ENCODE measurements at regions not wholly inside any gene's neighbourhood (a gene's known extent, or its start where the extent isn't known, plus 50 kb on each side); places are given as distances from the start of the nearest gene placed in this dataset.

DNA sequence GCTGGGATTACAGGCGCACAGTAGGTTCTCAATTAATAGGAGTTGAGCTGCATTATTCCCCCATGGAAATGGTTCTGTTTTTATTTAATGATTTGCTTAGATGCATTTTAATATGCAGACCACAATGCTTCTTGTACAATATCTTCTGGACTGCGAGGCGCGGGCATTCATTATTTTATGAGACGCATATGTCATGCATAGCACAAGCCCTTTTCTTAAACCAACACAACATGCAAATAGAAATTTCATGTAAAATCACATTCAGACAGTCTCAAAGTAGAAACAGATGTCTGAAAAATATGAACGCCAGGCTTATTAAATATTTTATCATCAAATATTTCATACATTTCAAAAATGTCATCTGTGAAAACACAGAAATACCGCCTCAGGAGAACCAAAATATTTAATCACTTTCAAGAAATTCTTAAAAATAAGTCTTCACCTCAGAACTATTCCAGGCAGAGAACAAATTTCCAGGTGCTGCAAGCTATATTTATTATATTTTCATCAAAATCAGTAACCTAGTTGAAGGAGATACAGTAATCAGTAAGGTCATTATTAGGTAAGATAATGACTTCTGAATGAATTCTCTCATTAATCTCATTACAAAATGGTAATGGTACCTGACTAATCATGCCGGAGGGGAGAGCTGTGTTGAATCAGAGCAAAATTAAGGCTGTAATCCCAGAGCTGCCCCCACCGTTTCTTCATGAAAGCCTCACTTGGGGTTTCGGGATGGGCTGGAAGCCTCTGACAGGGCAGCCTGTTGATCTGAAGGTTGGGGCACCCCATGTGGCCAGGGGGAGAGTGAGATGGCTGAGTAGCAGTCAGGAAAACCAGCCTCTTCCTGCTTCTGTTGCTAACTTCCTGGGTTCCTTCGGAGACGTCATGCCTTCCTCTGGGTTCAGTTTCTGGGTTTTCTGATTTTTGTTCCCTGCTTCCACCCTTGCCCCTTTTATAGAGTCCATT, 133.9 kb upstream of the ZNF618 start:
- no peaks in the 10 kb centered on the region for H3F3A ChIP-seq (ENCODE audit: insufficient read depth, low read length, poor library complexity, severe bottlenecking)
- no peak overlapping the region for H3K4me2 ChIP-seq (ENCODE audit: low read length)
- H3K9me2 ChIP-seq (ENCODE audit: insufficient read depth, low read length): no peaks in the 10 kb centered on the region
- H3K4me3 ChIP-seq (ENCODE audit: low read length): no peak overlapping the region
- H2AFZ ChIP-seq (ENCODE audit: low read depth, low read length): no peak overlapping the region
- no peaks in the 10 kb centered on the region for H3K27me3 ChIP-seq (ENCODE audit: insufficient read depth, low read depth, low read length)
- no peaks in the 10 kb centered on the region for H3K36me3 ChIP-seq (ENCODE audit: insufficient read depth, low read length)
- no peak overlapping the region for H3K27ac ChIP-seq (ENCODE audit: low read length)
- TF ChIP-seq SMC3 (conservative IDR thresholded peaks at IDR 0.05; ENCODE audit: poor library complexity) (no peak), RAD21 (conservative IDR thresholded peaks at IDR 0.05) (no peak), EZH2 (IDR thresholded peaks at IDR 0.05; ENCODE audit: borderline replicate concordance, insufficient read depth, low read length, poor library complexity, severe bottlenecking) (no peak), MXI1 (conservative IDR thresholded peaks at IDR 0.05; ENCODE audit: poor library complexity, severe bottlenecking) (no peak), TAF1 (IDR thresholded peaks at IDR 0.05; ENCODE audit: low read depth) (no peak), EP300 (conservative IDR thresholded peaks at IDR 0.05; ENCODE audit: poor library complexity, severe bottlenecking) (no peak), POLR2AphosphoS5 (IDR thresholded peaks at IDR 0.05) (no peak)
- TF ChIP-seq, protein P1, sequence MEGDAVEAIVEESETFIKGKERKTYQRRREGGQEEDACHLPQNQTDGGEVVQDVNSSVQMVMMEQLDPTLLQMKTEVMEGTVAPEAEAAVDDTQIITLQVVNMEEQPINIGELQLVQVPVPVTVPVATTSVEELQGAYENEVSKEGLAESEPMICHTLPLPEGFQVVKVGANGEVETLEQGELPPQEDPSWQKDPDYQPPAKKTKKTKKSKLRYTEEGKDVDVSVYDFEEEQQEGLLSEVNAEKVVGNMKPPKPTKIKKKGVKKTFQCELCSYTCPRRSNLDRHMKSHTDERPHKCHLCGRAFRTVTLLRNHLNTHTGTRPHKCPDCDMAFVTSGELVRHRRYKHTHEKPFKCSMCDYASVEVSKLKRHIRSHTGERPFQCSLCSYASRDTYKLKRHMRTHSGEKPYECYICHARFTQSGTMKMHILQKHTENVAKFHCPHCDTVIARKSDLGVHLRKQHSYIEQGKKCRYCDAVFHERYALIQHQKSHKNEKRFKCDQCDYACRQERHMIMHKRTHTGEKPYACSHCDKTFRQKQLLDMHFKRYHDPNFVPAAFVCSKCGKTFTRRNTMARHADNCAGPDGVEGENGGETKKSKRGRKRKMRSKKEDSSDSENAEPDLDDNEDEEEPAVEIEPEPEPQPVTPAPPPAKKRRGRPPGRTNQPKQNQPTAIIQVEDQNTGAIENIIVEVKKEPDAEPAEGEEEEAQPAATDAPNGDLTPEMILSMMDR (IDR thresholded peaks at IDR 0.05; ENCODE audit: poor library complexity, severe bottlenecking): no peak
- TF ChIP-seq, protein P2, sequence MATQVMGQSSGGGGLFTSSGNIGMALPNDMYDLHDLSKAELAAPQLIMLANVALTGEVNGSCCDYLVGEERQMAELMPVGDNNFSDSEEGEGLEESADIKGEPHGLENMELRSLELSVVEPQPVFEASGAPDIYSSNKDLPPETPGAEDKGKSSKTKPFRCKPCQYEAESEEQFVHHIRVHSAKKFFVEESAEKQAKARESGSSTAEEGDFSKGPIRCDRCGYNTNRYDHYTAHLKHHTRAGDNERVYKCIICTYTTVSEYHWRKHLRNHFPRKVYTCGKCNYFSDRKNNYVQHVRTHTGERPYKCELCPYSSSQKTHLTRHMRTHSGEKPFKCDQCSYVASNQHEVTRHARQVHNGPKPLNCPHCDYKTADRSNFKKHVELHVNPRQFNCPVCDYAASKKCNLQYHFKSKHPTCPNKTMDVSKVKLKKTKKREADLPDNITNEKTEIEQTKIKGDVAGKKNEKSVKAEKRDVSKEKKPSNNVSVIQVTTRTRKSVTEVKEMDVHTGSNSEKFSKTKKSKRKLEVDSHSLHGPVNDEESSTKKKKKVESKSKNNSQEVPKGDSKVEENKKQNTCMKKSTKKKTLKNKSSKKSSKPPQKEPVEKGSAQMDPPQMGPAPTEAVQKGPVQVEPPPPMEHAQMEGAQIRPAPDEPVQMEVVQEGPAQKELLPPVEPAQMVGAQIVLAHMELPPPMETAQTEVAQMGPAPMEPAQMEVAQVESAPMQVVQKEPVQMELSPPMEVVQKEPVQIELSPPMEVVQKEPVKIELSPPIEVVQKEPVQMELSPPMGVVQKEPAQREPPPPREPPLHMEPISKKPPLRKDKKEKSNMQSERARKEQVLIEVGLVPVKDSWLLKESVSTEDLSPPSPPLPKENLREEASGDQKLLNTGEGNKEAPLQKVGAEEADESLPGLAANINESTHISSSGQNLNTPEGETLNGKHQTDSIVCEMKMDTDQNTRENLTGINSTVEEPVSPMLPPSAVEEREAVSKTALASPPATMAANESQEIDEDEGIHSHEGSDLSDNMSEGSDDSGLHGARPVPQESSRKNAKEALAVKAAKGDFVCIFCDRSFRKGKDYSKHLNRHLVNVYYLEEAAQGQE (IDR thresholded peaks at IDR 0.05; ENCODE audit: borderline replicate concordance): no peak
- no peaks in the 10 kb centered on the region for H3K9me3 ChIP-seq (ENCODE audit: low read length)
- H3K79me2 ChIP-seq (replicated peaks; ENCODE audit: insufficient read depth, low read length): no peaks in the 10 kb centered on the region
- no peak overlapping the region for H3K9ac ChIP-seq (ENCODE audit: low read length)
- no peaks in the 10 kb centered on the region for H4K20me1 ChIP-seq (ENCODE audit: insufficient read depth)

DNA sequence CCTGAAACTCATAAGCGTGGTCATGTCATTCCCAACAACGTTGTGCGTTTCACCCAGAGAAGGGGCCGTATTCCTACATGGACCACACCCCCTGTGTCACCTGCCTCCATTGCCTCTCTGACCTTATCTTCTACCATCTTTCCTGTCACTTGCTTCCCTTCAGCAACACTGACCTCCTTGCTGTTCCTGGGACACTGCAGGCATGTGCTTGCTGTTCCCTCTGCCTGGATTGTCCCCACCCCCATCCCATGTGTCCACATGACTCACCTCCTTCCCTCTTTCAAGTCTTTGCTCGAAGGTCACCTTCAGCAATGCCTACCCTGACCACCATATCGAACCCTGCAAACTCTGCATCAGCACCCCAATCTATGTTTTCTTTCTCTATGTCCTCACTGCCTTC, 133.2 kb upstream of the ZNF618 start:
- no peaks in the 10 kb centered on the region for H3K27me3 ChIP-seq (ENCODE audit: insufficient read depth, low read depth, low read length)
- no peaks in the 10 kb centered on the region for H3K79me2 ChIP-seq (replicated peaks; ENCODE audit: insufficient read depth, low read length)
- H4K20me1 ChIP-seq (ENCODE audit: insufficient read depth): no peaks in the 10 kb centered on the region
- H3K9me2 ChIP-seq (ENCODE audit: insufficient read depth, low read length): no peaks in the 10 kb centered on the region
- H3K4me3 ChIP-seq (ENCODE audit: low read length): no peak overlapping the region
- H3K27ac ChIP-seq (ENCODE audit: low read length): no peak overlapping the region
- no peak overlapping the region for H3K4me2 ChIP-seq (ENCODE audit: low read length)
- H3K9ac ChIP-seq (ENCODE audit: low read length): no peak overlapping the region
- no peaks in the 10 kb centered on the region for H3K36me3 ChIP-seq (ENCODE audit: insufficient read depth, low read length)
- H2AFZ ChIP-seq (ENCODE audit: low read depth, low read length): no peak overlapping the region
- H3F3A ChIP-seq (ENCODE audit: insufficient read depth, low read length, poor library complexity, severe bottlenecking): no peaks in the 10 kb centered on the region
- TF ChIP-seq TAF1 (IDR thresholded peaks at IDR 0.05; ENCODE audit: low read depth): no peak
- TF ChIP-seq SMC3 (conservative IDR thresholded peaks at IDR 0.05; ENCODE audit: poor library complexity): no peak
- no peak for TF ChIP-seq RAD21 (conservative IDR thresholded peaks at IDR 0.05)
- no peak for TF ChIP-seq MXI1 (conservative IDR thresholded peaks at IDR 0.05; ENCODE audit: poor library complexity, severe bottlenecking)
- no peak for TF ChIP-seq POLR2AphosphoS5 (IDR thresholded peaks at IDR 0.05)
- TF ChIP-seq, protein P1 (IDR thresholded peaks at IDR 0.05; ENCODE audit: poor library complexity, severe bottlenecking): no peak
- TF ChIP-seq EP300 (conservative IDR thresholded peaks at IDR 0.05; ENCODE audit: poor library complexity, severe bottlenecking): no peak
- TF ChIP-seq, protein P2 (IDR thresholded peaks at IDR 0.05; ENCODE audit: borderline replicate concordance): no peak
- no peak for TF ChIP-seq EZH2 (IDR thresholded peaks at IDR 0.05; ENCODE audit: borderline replicate concordance, insufficient read depth, low read length, poor library complexity, severe bottlenecking)
- H3K9me3 ChIP-seq (ENCODE audit: low read length): no peaks in the 10 kb centered on the region

All from neural cell (in vitro differentiated cells).